ENCODE measurements at regions not wholly inside any gene's neighbourhood (a gene's known extent, or its start where the extent isn't known, plus 50 kb on each side); places are given as distances from the start of the nearest gene placed in this dataset.

- TF ChIP-seq CTCF (conservative IDR thresholded peaks at IDR 0.05; ENCODE audit: low read depth, low read length), result no peak
- DNase-seq (ENCODE audit: low read depth), result no peak
- no peak overlapping the region for H3K4me3 ChIP-seq (ENCODE audit: low read depth, low read length)
Measured at GRCh38 chr5:101904736-101905135, 391.3 kb downstream of the SLCO4C1 start.

- no peak for DNase-seq (ENCODE audit: low read depth)
- no peak overlapping the region for H3K4me3 ChIP-seq (ENCODE audit: low read depth, low read length)
- TF ChIP-seq CTCF (conservative IDR thresholded peaks at IDR 0.05; ENCODE audit: low read depth, low read length), result no peak
Measured at GRCh38 chr5:101897914-101898313, 398.2 kb downstream of the SLCO4C1 start.

GRCh38 chr5:101894985-101895384 lies 401.1 kb downstream of the SLCO4C1 start:
- no peak overlapping the region for H3K4me3 ChIP-seq (ENCODE audit: low read depth, low read length)
- DNase-seq (ENCODE audit: low read depth), result no peak
- TF ChIP-seq CTCF (conservative IDR thresholded peaks at IDR 0.05; ENCODE audit: low read depth, low read length), result no peak

GRCh38 chr5:101878190-101878589 lies 417.9 kb downstream of the SLCO4C1 start:
- no peak for DNase-seq (ENCODE audit: low read depth)
- H3K4me3 ChIP-seq (ENCODE audit: low read depth, low read length), result no peak overlapping the region
- TF ChIP-seq CTCF (conservative IDR thresholded peaks at IDR 0.05; ENCODE audit: low read depth, low read length), result no peak

- no peak for DNase-seq (ENCODE audit: low read depth)
- no peak overlapping the region for H3K4me3 ChIP-seq (ENCODE audit: low read depth, low read length)
- TF ChIP-seq CTCF (conservative IDR thresholded peaks at IDR 0.05; ENCODE audit: low read depth, low read length), result no peak
Measured at GRCh38 chr5:101877451-101877850, 418.6 kb downstream of the SLCO4C1 start.

- no peak for TF ChIP-seq CTCF (conservative IDR thresholded peaks at IDR 0.05; ENCODE audit: low read depth, low read length)
- no peak for DNase-seq (ENCODE audit: low read depth)
- no peak overlapping the region for H3K4me3 ChIP-seq (ENCODE audit: low read depth, low read length)
Measured at GRCh38 chr5:101866473-101866872, 429.6 kb downstream of the SLCO4C1 start.

GRCh38 chr5:101860563-101860962 lies 435.5 kb downstream of the SLCO4C1 start:
- H3K4me3 ChIP-seq (ENCODE audit: low read depth, low read length), result no peak overlapping the region
- DNase-seq (ENCODE audit: low read depth), result no peak
- no peak for TF ChIP-seq CTCF (conservative IDR thresholded peaks at IDR 0.05; ENCODE audit: low read depth, low read length)
